A549 (cell line): ENCODE measurements at regions not wholly inside any gene's neighbourhood (a gene's known extent, or its start where the extent isn't known, plus 50 kb on each side); places are given as distances from the start of the nearest gene placed in this dataset.
"Not testable (repeated sequence)": the region's sequence is repeated elsewhere in the genome, so short reads cannot be mapped to it uniquely, and the experiment has no call there.

ENCODE experiments used
- ATAC-seq, 2 experiments: fragments of 200-7000 bp in 1 of 2; fragments of >200 bp in 1 of 2; cut with Nextera tagmentation in 1 of 2; cut with Tn5 transposase in 1 of 2; 3 replicates each; pipeline versions ENCODE4 v1.8.0 to v1.9.1; 2018 to 2020; ENCODE audit warnings: mild to moderate bottlenecking in 1 of 2, moderate library complexity in 1 of 2
- CTCF ChIA-PET: fragments of 300-600 bp; sonication (Branson Sonifier 250); formaldehyde crosslinking; extraction: SDS; loops from one replicate; lab custom pipeline; 2021; ENCODE audit warnings: antibody characterized with exemption, inconsistent platforms; lab: Yijun Ruan, JAX
- POLR2A ChIA-PET: fragments of 350-600 bp; formaldehyde crosslinking; extraction: SDS; loops from one replicate; lab custom pipeline; 2021; ENCODE audit warnings: antibody characterized with exemption, inconsistent platforms; lab: Yijun Ruan, JAX
- DNase-seq, 2 experiments: peaks; one replicate each; pipeline versions ENCODE4 v3.0.0 to v3.0.0-alpha.2; 2011 to 2016; ENCODE audit warnings: low read depth in 1 of 2, low spot score in 1 of 2
- FAIRE-seq: peaks from 2 replicates; lab custom pipeline; 2011; peaks lifted over from hg19 to GRCh38; lab: Jason Lieb, UNC
- H3K27ac ChIP-seq, 2 experiments: fragments of >200 bp; sonication (Bioruptor Twin); formaldehyde crosslinking; 3 replicates each; pipeline ENCODE4 v1.5.1; 2016 to 2017
- H3K4me1 ChIP-seq: fragments of >200 bp; sonication (Bioruptor Twin); formaldehyde crosslinking; 3 replicates; pipeline ENCODE4 v1.6.1; 2016
- H3K4me2 ChIP-seq: fragments of >200 bp; sonication (Bioruptor Twin); formaldehyde crosslinking; 3 replicates; pipeline ENCODE4 v1.6.1; 2016
- H3K4me3 ChIP-seq: fragments of >200 bp; sonication (Bioruptor Twin); formaldehyde crosslinking; 3 replicates; pipeline ENCODE4 v1.5.1; 2016
- H3K9me3 ChIP-seq: fragments of >200 bp; sonication (Bioruptor Twin); formaldehyde crosslinking; 3 replicates; pipeline ENCODE4 v1.6.1; 2016
- BCL3 ChIP-seq: fragments of >200 bp; sonication (Bioruptor Twin); formaldehyde crosslinking; IDR thresholded peaks from 3 replicates; pipeline ENCODE4 v1.6.1; 2016
- CBX2 ChIP-seq: fragments of 200-600 bp; sonication (generic); IDR thresholded peaks from 2 replicates; pipeline ENCODE4 v1.6.1; 2016; ENCODE audit warnings: low read depth, mild to moderate bottlenecking, borderline replicate concordance
- CBX8 ChIP-seq: fragments of 200-600 bp; sonication (generic); IDR thresholded peaks from 2 replicates; pipeline ENCODE4 v1.6.1; 2016
- CEBPB ChIP-seq, 2 experiments: fragments of >200 bp in 1 of 2; sonication (Bioruptor Twin) in 1 of 2; formaldehyde crosslinking in 1 of 2; IDR thresholded peaks; 2 replicates each; pipeline ENCODE4 v1.6.1; 2012 to 2016
- EHF ChIP-seq: fragments of 250-450 bp; sonication (Bioruptor Pico); IDR thresholded peaks from 2 replicates; pipeline ENCODE4 v1.5.0; 2020; ENCODE audit warnings: mild to moderate bottlenecking
- HDAC2 ChIP-seq: fragments of 200-600 bp; sonication (generic); IDR thresholded peaks from 2 replicates; pipeline ENCODE4 v1.6.1; 2016
- HOXB5 ChIP-seq: fragments of 250-450 bp; sonication (Bioruptor Pico); IDR thresholded peaks from 2 replicates; pipeline ENCODE4 v1.5.0; 2020; ENCODE audit warnings: mild to moderate bottlenecking, moderate library complexity
- KDM5A ChIP-seq: fragments of 200-600 bp; sonication (generic); IDR thresholded peaks from 2 replicates; pipeline ENCODE4 v1.6.1; 2016; ENCODE audit warnings: antibody characterized with exemption, mild to moderate bottlenecking
- MAZ ChIP-seq: fragments of 150-350 bp; IDR thresholded peaks from 2 replicates; pipeline ENCODE4 v1.6.1; 2014; ENCODE audit warnings: antibody characterized with exemption, low read depth, low read length, borderline replicate concordance
- MYC ChIP-seq: IDR thresholded peaks from 2 replicates; pipeline ENCODE4 v1.6.1; 2012; ENCODE audit warnings: mild to moderate bottlenecking, inconsistent platforms, low read length, improper control_type of control experiment, borderline replicate concordance
- PHF8 ChIP-seq: fragments of 200-600 bp; sonication (generic); IDR thresholded peaks from 2 replicates; pipeline ENCODE4 v1.6.1; 2016; ENCODE audit warnings: low read depth, mild to moderate bottlenecking, antibody characterized with exemption, moderate library complexity, borderline replicate concordance
- RAD21 ChIP-seq, 2 experiments: fragments of >200 bp in 1 of 2; sonication (Bioruptor Twin) in 1 of 2; formaldehyde crosslinking in 1 of 2; IDR thresholded peaks in 1 of 2; conservative IDR thresholded peaks in 1 of 2; 2 replicates in 1 of 2; 3 replicates in 1 of 2; pipeline ENCODE4 v1.6.1; 2012 to 2018; ENCODE audit warnings: inconsistent platforms in 1 of 2
- RFX5 ChIP-seq: fragments of 450-650 bp; IDR thresholded peaks from 2 replicates; pipeline ENCODE4 v1.7.1; 2014; ENCODE audit warnings: antibody characterized with exemption, mild to moderate bottlenecking, moderate library complexity
- SREBF2 ChIP-seq: fragments of 450-650 bp; IDR thresholded peaks from 2 replicates; pipeline ENCODE4 v1.6.1; 2014; ENCODE audit warnings: mild to moderate bottlenecking, moderate library complexity
- TFCP2L1 ChIP-seq: fragments of 250-450 bp; sonication (Bioruptor Pico); IDR thresholded peaks from 2 replicates; pipeline ENCODE4 v1.5.0; 2021; ENCODE audit warnings: mild to moderate bottlenecking
- WGBS: methylation state at CpG from one replicate; pipeline ENCODE4 v1.1.6; 2017; ENCODE audit errors: missing lambda C conversion rate; 5-methylcytosine and 5-hydroxymethylcytosine counted together
- TF ChIP-seq, protein P1 (sequence below): fragments of 150-350 bp; IDR thresholded peaks from 2 replicates; pipeline ENCODE4 v1.6.1; 2014; ENCODE audit warnings: low read depth, mild to moderate bottlenecking, low read length
- TF ChIP-seq, protein P2 (sequence below): fragments of 200-600 bp; sonication (generic); IDR thresholded peaks from 2 replicates; pipeline ENCODE4 v1.6.1; 2016; ENCODE audit warnings: antibody characterized with exemption, mild to moderate bottlenecking, moderate library complexity
- TF ChIP-seq, protein P3 (sequence below): IDR thresholded peaks from 2 replicates; pipeline ENCODE4 v1.6.1; 2012

DNA sequence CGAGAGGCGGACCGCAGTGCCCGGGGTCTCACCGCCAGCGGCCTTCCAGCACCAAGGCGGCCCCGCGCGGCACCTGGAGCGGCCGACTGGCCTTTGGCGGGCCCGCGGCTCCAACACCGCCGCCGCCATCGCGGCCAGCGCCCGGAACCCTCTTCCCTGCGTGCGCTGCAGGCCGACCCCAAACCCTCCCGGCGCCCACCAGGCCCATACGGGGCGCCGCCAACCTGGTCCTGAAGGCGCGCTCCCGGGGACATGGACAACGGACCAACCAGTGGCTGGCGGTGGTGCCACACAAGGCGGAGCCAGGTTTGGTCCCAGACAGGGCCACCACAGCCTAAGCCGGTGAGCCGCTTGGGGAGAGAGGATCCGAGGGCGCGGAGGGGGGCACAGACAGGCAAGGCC lies 1514.8 kb upstream of the DEFB115 start (continued):
- TF ChIP-seq KDM5A (no peak), HDAC2 (no peak), MAZ (no peak)
- TF ChIP-seq, protein P1, sequence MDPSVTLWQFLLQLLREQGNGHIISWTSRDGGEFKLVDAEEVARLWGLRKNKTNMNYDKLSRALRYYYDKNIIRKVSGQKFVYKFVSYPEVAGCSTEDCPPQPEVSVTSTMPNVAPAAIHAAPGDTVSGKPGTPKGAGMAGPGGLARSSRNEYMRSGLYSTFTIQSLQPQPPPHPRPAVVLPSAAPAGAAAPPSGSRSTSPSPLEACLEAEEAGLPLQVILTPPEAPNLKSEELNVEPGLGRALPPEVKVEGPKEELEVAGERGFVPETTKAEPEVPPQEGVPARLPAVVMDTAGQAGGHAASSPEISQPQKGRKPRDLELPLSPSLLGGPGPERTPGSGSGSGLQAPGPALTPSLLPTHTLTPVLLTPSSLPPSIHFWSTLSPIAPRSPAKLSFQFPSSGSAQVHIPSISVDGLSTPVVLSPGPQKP, result no peak

DNA sequence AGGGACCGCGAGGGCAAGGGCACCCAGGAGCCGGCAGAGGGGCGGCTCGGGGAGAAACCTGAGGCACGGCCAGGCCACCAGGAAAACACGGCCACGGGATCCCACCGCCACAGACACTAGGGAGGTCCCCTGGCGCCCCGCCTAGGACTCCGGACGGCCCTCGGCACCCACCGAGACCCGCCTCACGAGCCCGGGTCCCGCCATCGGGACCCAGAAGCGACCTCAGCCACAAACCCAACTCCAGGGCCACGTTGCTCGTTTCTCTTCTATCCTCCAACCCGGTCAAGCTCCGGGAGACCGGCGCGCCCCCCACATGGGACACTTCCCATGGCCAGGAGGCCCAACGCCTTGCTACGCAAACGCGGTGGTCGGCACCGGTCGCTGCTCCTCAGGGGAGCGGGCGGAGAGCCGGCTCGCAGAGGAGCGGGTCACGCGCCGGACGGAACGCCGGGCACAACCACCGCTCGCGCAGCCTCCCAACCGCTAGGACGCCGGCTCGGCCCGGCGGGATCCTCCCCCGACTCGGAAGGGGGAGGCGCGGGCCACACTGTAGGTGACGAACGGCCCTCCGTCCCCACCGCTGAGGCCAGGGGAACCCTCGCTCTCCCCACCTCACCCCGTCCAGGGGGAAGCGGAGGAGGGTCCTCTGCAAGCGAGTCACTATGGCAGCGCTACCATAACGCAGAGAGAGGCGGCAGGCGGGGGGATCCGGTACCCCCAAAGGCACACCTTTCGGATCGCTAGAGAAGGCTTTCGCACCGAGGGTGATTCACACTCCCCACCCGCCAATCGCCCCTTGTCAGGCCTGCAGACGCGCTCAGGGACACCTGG lies 1514.1 kb upstream of the DEFB115 start:
- CTCF ChIA-PET, result no interaction called here
- WGBS, result 80% methylated on average over 76 of the region's 80 CpGs
- FAIRE-seq, result no peak
- ATAC-seq, result no peak
- Histone ChIP-seq H3K9me3 (no peaks in the 10 kb centered on the region; the same call in 2 of the 3 replicates), H3K27ac (no peak overlapping the region), H3K4me3 (no peak overlapping the region), H3K4me1 (no peaks in the 10 kb centered on the region), H3K4me2 (no peak overlapping the region)
- no peak for DNase-seq
- no peak for TF ChIP-seq RAD21 (conservative IDR thresholded peaks at IDR 0.05 in 1 of 2, IDR thresholded peaks at IDR 0.05 in 1 of 2)
- no peak for TF ChIP-seq MYC
- TF ChIP-seq CBX2, result no peak
- no peak for TF ChIP-seq BCL3
- TF ChIP-seq, protein P2, sequence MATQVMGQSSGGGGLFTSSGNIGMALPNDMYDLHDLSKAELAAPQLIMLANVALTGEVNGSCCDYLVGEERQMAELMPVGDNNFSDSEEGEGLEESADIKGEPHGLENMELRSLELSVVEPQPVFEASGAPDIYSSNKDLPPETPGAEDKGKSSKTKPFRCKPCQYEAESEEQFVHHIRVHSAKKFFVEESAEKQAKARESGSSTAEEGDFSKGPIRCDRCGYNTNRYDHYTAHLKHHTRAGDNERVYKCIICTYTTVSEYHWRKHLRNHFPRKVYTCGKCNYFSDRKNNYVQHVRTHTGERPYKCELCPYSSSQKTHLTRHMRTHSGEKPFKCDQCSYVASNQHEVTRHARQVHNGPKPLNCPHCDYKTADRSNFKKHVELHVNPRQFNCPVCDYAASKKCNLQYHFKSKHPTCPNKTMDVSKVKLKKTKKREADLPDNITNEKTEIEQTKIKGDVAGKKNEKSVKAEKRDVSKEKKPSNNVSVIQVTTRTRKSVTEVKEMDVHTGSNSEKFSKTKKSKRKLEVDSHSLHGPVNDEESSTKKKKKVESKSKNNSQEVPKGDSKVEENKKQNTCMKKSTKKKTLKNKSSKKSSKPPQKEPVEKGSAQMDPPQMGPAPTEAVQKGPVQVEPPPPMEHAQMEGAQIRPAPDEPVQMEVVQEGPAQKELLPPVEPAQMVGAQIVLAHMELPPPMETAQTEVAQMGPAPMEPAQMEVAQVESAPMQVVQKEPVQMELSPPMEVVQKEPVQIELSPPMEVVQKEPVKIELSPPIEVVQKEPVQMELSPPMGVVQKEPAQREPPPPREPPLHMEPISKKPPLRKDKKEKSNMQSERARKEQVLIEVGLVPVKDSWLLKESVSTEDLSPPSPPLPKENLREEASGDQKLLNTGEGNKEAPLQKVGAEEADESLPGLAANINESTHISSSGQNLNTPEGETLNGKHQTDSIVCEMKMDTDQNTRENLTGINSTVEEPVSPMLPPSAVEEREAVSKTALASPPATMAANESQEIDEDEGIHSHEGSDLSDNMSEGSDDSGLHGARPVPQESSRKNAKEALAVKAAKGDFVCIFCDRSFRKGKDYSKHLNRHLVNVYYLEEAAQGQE, result no peak
- TF ChIP-seq RFX5, result no peak
- POLR2A ChIA-PET, result no interaction called here

- DNase-seq, result no peak
- POLR2A ChIA-PET, result no interaction called here
- no peak overlapping the region for H3K4me3 ChIP-seq
- FAIRE-seq, result no peak
- 79% methylated on average over 23 of the region's 38 CpGs for WGBS
- no peak overlapping the region for H3K4me2 ChIP-seq
- no peaks in the 10 kb centered on the region; the same call in 2 of the 3 replicates for H3K9me3 ChIP-seq
- TF ChIP-seq MYC (no peak), HOXB5 (no peak), TFCP2L1 (CRISPR knock-in tag) (no peak), RFX5 (no peak), MAZ (no peak), SREBF2 (no peak), CBX8 (no peak), EHF (CRISPR knock-in tag) (no peak), PHF8 (no peak), KDM5A (no peak), CEBPB (IDR thresholded peaks at IDR 0.05) (no peak)
- TF ChIP-seq, protein P3, sequence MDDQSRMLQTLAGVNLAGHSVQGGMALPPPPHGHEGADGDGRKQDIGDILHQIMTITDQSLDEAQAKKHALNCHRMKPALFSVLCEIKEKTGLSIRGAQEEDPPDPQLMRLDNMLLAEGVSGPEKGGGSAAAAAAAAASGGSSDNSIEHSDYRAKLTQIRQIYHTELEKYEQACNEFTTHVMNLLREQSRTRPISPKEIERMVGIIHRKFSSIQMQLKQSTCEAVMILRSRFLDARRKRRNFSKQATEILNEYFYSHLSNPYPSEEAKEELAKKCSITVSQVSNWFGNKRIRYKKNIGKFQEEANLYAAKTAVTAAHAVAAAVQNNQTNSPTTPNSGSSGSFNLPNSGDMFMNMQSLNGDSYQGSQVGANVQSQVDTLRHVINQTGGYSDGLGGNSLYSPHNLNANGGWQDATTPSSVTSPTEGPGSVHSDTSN, result no peak
- no peak overlapping the region for H3K27ac ChIP-seq
- no peak for ATAC-seq
- H3K4me1 ChIP-seq, result no peaks in the 10 kb centered on the region
- CTCF ChIA-PET, result no interaction called here
Observed at GRCh38 chr20:29744071-29744470, 1513.4 kb upstream of the DEFB115 start.

DNA sequence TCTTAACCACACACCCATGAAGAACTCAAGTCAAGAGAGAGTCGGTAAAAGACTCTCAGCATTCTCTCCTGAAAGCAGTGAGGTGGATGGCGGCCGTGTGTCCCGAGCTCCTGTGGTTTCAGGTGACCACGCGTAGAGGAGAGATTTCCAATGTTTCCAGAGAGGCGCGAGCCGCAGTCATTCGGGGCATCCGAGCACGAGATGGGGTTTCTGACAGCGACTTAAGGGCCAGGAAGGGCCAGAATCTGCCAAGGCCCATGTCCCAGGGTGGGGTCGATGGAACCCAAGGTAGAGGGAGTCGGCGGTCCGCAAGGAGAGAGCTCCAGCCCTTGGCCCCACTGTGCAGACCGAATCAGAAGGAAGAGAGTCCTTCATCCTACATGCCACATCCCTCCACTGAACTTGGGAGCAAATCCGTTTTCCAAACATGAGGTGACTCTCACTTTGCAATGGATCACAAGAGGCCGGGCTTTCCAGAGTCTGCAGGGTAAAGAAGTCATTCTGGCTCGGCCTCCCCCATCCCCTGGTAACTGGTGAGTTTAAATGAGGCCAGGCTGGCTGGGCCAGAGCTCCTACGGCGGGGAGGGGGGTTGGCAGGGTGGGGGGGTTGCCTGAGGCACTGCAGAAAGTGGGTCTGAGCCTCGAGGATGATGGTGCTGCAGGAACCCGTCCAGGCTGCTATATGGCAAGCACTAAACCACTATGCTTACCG lies 1511.8 kb upstream of the DEFB115 start:
- FAIRE-seq, H3K4me3 ChIP-seq, H3K9me3 ChIP-seq, POLR2A ChIA-PET, DNase-seq, CTCF ChIA-PET, H3K4me1 ChIP-seq, ATAC-seq, H3K27ac ChIP-seq, H3K4me2 ChIP-seq: not testable (repeated sequence)
- 46% methylated on average over 22 of the region's 26 CpGs for WGBS
